GM12873 (cell line): ENCODE measurements at regions not wholly inside any gene's neighbourhood (a gene's known extent, or its start where the extent isn't known, plus 50 kb on each side); places are given as distances from the start of the nearest gene placed in this dataset.

Source experiments
- TF ChIP-seq, protein P1 (sequence below): IDR thresholded peaks from 2 replicates; pipeline ENCODE4 v1.5.1; 2012; ENCODE audit warnings: low read depth, mild to moderate bottlenecking, moderate library complexity, low read length, control low read depth; ENCODE audit not compliant: insufficient read depth; ENCODE audit errors: missing control alignments

GRCh38 chr2:118290411-118291250, 202.4 kb downstream of the INSIG2 start:
- TF ChIP-seq, protein P1, sequence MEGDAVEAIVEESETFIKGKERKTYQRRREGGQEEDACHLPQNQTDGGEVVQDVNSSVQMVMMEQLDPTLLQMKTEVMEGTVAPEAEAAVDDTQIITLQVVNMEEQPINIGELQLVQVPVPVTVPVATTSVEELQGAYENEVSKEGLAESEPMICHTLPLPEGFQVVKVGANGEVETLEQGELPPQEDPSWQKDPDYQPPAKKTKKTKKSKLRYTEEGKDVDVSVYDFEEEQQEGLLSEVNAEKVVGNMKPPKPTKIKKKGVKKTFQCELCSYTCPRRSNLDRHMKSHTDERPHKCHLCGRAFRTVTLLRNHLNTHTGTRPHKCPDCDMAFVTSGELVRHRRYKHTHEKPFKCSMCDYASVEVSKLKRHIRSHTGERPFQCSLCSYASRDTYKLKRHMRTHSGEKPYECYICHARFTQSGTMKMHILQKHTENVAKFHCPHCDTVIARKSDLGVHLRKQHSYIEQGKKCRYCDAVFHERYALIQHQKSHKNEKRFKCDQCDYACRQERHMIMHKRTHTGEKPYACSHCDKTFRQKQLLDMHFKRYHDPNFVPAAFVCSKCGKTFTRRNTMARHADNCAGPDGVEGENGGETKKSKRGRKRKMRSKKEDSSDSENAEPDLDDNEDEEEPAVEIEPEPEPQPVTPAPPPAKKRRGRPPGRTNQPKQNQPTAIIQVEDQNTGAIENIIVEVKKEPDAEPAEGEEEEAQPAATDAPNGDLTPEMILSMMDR = no peak

GRCh38 chr2:118279005-118279404, 190.7 kb downstream of the INSIG2 start:
- TF ChIP-seq, protein P1 = no peak

DNA sequence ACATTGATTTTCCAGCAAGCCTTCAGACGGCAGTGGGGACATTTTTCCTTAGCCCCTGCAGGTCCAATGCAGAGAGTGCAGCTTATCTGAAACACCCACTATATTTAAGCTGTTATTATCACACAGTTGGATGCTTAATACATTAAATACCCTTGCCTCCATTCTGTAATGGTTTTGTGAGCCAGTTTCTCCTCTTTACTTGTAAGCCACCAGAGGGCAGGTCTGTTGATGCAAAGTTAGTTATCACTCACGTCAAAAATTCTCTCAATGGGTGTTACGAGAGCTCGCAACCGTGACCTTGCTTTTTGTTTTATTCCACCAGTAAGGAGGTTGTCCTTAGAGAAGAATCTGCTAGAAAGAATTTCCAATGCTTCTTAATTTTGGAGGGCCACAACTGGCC, 189.8 kb downstream of the INSIG2 start:
- TF ChIP-seq, protein P1 = no peak

DNA sequence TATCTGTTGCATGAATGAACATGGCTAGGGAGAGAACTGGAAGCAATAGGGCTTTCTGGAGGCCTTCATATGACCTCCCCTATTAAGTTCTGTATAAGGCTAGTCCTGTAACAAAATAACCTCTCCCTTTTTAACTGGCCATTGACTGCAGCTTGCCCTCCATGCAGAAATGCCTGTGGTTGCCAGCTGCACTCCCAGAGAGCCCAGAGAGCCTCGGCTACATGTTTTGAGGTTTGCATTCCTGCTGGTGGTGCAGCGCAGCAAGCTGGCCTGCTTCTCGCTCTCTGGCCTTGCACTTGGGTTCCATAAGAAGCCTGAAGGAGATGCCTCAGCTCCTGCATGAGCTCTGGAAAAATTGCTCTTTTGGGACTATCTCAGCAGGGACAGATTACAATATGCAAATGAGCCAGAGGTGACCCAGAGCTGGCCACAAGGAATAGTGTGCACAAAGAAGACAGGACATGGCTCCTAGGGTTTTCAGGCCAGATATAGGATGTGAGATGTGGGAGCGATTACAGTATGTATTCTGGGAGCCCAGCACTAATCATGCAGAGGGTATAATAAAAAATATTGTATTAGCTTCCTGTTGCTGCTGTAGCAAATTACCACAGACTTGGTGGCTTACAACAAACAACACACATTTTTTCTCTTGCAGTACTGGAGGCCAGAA, 186.7 kb downstream of the INSIG2 start:
- TF ChIP-seq, protein P1 = no peak

- TF ChIP-seq, protein P1 = no peak
Measured at GRCh38 chr2:118272391-118272790, 184.1 kb downstream of the INSIG2 start.

- TF ChIP-seq, protein P1 = peak; percentile 43
Measured at GRCh38 chr2:118269408-118270051, 181.3 kb downstream of the INSIG2 start.

DNA sequence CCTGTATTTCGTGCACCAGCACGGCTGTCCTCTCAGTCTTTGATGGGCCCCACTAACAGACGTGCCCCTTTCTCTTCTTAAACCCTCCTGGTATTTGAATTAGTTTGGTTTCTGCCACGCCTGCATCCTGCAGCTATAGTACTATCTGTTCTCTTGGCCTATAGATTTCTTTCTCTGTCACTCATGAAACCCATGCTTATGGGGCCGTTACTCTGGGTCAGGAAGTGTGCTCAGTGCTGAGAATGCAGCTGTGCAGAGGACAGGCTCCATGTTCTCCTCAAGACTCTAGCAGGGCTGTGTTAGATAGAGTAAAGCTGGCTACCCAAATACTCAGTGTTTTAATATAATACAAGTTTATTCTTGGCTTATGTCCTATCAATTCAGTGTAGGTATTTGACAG, 180.0 kb downstream of the INSIG2 start:
- TF ChIP-seq, protein P1 = no peak
